PFSK-1 (cell line): ENCODE measurements at regions not wholly inside any gene's neighbourhood (a gene's known extent, or its start where the extent isn't known, plus 50 kb on each side); places are given as distances from the start of the nearest gene placed in this dataset.

ENCODE experiments used
- FOXP2 ChIP-seq: optimal IDR thresholded peaks from 2 replicates; pipeline ENCODE3; 2011; ENCODE audit warnings: borderline replicate concordance, control low read depth, inconsistent platforms; ENCODE audit not compliant: insufficient read depth; ENCODE audit errors: extremely low read length, extremely low read depth
- POLR2AphosphoS5 ChIP-seq: IDR thresholded peaks from 2 replicates; pipeline ENCODE4 v1.6.1; 2012; ENCODE audit warnings: low read depth, mild to moderate bottlenecking, control low read depth, low read length, moderate library complexity
- REST ChIP-seq, 2 experiments: IDR thresholded peaks; 2 replicates each; pipeline versions ENCODE4 v1.6.1 to v1.8.0; 2011 to 2012; ENCODE audit warnings: low read depth in 2 of 2, low read length in 2 of 2, control low read depth in 1 of 2, inconsistent platforms in 1 of 2, mild to moderate bottlenecking in 1 of 2, moderate library complexity in 1 of 2; ENCODE audit not compliant: insufficient read depth in 1 of 2
- SIN3A ChIP-seq: IDR thresholded peaks from 2 replicates; pipeline ENCODE4 v1.6.1; 2012; ENCODE audit warnings: mild to moderate bottlenecking, low read length, moderate library complexity, borderline replicate concordance; ENCODE audit not compliant: insufficient read depth
- TAF1 ChIP-seq: IDR thresholded peaks from 2 replicates; pipeline ENCODE4 v1.6.1; 2012; ENCODE audit warnings: low read length, control low read depth, borderline replicate concordance; ENCODE audit not compliant: insufficient read depth

- TF ChIP-seq POLR2AphosphoS5 (no peak), REST (IDR thresholded peaks at IDR 0.05; ENCODE audit: insufficient read depth in 1 of 2, low read depth in 2 of 2, low read length in 2 of 2) (no peak), SIN3A (no peak), TAF1 (no peak), FOXP2 (no peak)
Observed at GRCh38 chr11:36722421-36722820, 124.4 kb upstream of the RAG2 start.
